ENCODE measurements at regions not wholly inside any gene's neighbourhood (a gene's known extent, or its start where the extent isn't known, plus 50 kb on each side); places are given as distances from the start of the nearest gene placed in this dataset.

- no peak for DNase-seq (ENCODE audit: extremely low read depth in 1 of 2, low read depth in 1 of 2)
Observed at GRCh38 chr2:2935445-2936149, 442.0 kb downstream of the EIPR1 start.

DNA sequence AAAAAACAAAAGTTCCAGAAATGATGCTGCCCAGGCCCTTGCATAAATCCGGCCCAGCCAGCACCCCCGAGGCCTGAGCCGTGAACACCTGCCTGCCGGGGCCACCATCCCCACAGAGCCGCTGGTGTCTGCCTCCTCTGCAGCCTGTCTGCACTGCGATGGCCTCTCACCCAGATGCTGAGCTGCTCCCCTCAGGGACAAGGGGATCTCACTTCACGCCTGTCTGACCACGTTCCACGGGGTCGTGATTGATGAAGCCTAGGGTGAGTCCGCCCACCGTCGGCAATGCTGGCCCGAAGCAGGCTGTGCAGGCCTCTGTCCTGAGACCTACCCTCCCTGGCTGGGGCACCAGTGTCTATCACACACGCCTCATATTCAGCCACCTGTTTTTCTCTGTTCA, 444.2 kb downstream of the EIPR1 start:
- no peak for DNase-seq (ENCODE audit: extremely low read depth in 1 of 2, low read depth in 1 of 2)

DNA sequence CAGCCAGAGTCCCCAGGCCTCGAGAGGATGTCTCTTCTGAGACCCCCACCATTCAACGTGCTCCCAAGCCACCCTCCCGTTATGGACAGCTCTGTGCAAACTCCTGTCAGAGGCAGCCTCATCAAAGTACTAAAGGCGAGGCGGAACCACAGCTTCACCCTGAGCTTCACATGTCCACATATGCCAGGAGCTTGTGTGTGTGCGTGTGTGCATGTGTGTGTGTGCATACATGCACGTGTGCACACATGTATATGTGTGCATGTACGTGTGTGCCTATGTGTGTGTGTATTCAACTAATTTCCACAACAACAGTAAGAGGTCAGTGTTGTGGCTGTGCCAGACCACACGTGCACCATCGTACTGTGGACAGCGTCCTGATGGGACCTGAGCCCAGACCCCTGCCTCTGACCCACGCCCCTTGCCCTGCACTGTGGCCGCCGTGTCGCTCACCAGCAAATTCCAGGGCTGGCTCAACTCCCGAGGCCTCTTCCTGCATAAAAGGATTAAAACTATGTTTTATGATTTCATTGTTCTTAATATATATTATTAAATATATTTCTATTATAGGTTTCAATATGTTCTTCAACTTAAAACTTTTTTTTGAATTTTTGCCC, 444.8 kb downstream of the EIPR1 start:
- DNase-seq (ENCODE audit: extremely low read depth in 1 of 2, low read depth in 1 of 2) = no peak

- no peak for DNase-seq (ENCODE audit: extremely low read depth in 1 of 2, low read depth in 1 of 2)
Observed at GRCh38 chr2:2932189-2932588, 445.4 kb downstream of the EIPR1 start.

DNA sequence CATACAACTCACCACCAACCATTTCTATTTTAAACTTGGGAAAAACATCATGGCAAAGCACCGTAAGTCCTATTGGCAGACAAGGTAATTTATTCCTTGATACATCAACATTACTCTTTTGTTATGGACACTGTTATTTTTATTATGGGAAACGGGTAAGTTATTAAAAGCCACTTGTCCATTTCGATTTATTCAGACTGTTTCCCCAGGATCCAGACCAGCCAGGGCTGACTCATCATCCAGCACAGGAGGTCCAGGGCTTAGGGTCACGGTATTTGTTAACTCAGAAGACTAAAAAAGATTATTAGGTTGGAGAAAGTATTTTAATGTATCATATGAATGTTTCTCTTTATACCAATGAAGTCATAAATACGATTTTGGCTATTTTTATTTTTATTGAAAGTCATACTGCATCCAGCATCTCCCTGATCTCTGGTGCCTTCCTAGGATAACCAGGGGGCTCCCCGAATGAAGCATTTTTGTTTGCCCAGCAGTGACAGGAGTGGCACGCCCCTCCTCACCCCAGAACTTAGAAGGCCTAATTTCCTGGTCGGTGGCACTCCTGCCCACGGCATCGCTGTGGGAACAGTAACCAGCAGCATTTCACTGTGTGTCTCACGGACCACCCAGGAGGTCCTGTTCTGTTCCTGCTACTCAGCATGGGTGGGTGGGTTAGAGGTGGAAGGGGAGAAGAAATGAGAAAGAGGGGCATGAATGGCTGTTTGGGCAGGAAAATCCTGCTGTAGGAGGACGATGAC, 446.1 kb downstream of the EIPR1 start:
- no peak for DNase-seq (ENCODE audit: extremely low read depth in 1 of 2, low read depth in 1 of 2)

GRCh38 chr2:2930841-2931240, 446.8 kb downstream of the EIPR1 start:
- no peak for DNase-seq (ENCODE audit: extremely low read depth in 1 of 2, low read depth in 1 of 2)

DNA sequence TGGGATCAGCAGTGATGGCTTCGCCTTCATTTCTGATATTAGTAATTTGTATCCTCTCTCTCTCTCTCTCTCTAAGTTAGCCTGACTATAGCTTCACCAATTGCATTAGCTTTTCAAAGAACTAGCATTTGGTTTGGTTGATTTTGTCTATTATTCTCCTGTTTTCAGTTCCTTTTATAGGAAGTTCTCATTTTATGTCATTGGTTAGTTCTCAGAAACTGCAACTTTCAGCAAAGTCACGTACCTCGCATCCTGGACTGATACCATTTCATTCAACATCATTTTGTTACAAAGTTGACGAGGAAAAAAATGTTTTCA, 450.8 kb downstream of the EIPR1 start:
- DNase-seq (ENCODE audit: extremely low read depth in 1 of 2, low read depth in 1 of 2) = no peak

DNA sequence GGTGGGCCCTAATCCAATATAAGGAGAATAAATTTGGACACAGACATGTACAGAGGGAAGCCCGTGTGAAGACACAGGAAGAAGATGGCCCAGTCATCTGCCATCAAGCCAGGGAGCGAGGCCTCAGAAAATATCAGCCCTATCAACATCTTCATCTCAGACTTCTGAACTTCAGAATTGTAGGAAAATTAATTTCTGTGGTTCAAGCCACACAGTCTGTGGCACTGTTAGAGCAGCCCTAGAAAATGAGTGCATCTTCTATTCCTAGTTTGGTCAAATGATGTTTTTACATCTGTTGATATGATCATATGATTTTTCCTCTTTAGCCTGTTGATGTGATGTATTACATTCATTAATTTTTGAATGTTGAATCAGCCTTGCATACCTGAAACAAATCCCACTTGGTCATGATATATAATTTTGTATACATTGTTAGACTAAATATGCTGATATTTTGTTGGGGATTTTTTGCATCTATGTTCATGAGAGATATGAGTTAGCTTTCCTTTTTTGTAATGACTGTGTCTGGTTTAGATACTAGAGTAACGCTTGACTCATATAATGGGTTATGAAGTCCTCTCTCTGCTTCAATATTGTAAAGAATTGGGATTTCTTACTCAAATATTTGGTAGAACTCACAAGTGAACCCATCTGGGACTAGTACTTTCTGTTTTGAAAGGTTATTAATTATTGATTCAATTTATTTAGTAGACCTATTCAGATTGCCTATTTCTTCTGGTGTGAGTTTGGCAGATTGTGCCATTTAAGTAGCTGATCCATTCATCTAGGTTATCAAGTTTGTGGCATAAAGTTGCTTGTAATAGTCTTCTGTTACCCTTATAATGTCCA, 451.4 kb downstream of the EIPR1 start:
- DNase-seq (ENCODE audit: extremely low read depth in 1 of 2, low read depth in 1 of 2) = no peak

DNA sequence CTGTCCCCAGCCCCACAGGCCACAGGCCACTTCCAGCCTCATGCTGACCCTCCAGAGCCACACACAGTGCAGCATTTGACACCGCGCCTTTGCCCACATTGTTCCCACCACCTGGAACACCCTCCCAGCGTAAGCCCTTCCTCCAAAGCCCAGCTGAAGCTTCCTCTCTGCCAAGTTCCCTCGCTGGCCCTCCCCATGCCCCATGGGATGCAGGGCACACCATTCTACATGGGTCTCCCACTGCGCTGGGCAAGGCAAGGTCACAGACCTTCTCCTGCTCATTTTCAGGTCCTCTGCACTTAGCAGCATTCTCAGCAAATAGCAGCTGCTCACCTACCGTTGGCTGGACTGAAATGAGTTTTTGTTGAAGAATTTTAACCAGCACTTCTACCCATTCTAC, 455.5 kb downstream of the EIPR1 start:
- DNase-seq (ENCODE audit: extremely low read depth in 1 of 2, low read depth in 1 of 2) = no peak

DNA sequence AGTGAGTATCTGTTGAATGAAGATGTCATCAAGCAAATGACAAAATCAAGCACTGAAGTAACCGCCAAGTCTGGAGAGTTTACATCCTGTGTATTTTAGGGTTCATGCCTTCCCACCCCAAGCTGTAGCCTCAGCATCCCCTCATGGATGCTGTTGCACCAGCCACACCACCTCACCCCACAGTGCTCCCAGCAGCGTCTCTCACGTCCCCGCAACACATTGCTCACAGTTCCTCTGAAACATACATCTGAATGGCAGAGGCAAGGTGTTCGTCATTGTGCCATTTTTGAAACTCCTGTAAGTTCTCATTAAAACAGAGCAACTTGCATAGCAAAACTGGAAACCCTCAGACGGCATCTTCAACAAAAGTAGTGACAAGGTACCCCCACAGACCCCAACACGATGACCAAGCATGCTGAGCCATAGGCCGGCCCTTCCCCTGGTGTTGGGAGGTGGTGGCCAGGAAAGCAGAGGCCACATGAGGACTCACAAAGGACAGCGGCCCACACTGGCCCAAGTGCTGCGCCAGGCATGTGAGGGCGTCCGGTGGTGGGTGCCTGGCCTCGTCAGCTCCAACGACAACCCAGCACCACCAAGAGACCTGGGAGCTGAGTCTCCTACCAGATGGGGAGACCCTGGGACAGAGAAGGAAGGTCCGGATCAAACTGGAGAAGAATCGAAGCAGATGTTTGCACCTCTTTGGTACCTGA, 456.5 kb downstream of the EIPR1 start:
- no peak for DNase-seq (ENCODE audit: extremely low read depth in 1 of 2, low read depth in 1 of 2)

DNA sequence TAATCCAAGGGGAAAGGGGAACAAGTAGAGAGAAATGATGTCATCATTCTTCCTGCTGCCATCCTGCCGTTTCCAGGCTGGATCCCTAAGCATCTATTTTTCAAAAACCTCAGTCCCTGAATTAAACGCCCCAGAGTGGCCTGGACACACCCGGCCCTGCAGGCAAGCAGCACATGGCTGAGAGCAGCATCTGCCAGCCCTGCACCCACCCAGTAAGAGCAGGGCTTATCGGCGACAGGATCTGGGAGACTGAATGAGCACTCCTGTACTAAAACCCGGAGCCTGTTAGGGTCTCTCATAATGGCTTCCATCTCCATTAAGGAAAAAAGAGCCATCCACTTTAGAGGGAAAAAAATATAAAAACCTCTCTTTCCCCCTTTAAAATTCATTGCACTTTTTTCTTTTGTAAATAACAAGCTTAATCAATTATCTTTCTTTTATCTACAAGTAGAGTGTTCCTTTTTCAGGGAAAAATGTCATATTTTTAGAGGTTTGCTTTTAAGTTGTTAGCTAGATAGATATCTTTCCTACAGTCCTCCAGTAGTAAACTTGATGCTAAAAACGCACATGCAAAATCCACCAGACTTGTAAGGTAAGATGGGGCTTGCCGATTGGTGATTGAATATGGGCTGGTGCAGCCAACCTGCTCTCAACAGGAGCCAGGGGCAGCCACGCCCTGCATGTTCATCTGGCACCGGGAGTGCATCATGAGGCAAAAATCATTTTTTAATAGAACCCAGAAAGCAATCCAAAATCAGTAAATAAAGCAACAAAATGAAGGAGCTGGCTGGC, 457.8 kb downstream of the EIPR1 start:
- DNase-seq (ENCODE audit: extremely low read depth in 1 of 2, low read depth in 1 of 2) = no peak

DNA sequence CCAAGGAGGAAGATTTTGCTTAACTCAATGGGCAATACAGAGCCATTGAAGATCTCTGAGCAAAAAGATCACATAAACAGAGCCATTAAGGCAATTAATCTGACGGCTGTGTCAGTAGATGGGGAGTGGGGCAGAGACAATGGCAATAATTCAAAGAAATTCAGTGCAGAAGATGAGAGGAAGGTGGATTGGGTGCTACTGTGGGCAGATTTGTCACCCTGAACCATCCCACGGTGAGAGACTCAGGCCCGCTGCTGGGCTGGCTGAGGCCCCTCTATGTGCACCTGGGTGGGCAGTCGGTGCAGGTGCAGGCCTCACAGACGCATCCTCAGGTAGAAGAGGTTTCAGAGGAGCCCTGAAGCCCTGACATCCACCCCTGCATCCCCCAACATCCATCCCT, 458.6 kb downstream of the EIPR1 start:
- no peak for DNase-seq (ENCODE audit: extremely low read depth in 1 of 2, low read depth in 1 of 2)

- no peak for DNase-seq (ENCODE audit: extremely low read depth in 1 of 2, low read depth in 1 of 2)
Observed at GRCh38 chr2:2916621-2917020, 461.0 kb downstream of the EIPR1 start.

GRCh38 chr2:2914252-2914651, 463.4 kb downstream of the EIPR1 start:
- DNase-seq (ENCODE audit: extremely low read depth in 1 of 2, low read depth in 1 of 2) = no peak

DNA sequence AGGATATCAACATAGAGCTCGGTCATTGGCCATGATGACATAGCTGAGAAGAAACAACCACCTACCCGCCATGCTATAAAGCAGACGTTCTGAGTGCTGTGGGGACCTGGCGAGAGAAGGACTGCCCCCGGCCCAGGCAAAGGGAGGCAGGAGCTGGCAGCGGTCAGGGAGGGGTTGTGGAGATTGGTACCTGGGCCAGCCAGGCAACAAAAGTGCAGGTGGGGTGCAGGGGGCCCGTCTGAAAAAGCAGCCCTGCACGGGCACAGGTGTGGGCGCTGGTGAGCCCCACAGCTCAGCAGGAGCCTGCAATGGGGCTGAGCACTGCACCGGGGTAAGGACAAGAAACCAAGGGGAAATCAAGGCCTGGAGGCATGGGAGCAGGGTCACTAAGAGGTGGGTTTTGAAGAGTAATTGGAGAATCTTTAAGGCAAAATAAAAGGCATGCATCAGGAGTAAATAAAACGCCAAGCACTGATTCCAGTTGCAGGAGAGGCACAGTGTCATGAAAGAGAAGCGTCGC, 464.0 kb downstream of the EIPR1 start:
- no peak for DNase-seq (ENCODE audit: extremely low read depth in 1 of 2, low read depth in 1 of 2)

DNA sequence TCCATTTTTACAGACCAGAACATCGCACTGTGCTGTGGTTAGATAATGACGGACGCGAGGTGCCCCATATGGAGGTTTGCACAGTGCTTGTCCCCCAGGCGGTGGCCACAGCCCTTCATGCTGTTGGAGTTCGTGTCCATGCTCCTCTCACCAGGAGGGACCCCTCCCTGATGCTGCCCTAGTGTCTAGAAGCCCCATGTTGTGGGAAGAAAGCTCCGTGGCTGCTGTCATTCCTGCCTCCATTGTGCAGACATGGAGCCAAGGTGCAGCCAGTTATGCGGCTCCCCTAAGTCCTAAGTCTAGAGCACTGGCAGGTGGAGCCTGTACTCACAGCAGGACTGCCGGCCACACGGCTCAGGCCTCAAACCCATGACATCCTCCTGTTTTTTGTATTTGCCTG, 464.9 kb downstream of the EIPR1 start:
- DNase-seq (ENCODE audit: extremely low read depth in 1 of 2, low read depth in 1 of 2) = no peak

DNA sequence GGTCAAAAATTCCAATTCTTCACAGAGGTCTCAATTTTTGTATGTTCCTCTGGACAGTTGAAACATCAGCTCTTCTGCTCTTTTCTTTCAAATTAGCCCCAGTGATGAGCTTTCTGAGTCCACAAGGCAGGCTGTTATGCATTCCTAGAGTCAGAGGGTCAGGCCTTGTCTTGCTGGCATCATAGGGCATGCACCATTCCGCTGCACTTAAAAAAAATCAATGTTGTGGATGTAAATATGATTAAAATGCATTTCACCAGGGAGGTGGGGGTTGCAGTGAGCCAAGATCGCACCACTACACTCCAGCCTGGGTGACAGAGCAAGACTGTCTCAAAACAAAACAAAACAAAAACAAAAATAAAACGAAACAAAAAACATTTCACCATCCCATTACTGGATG, 465.3 kb downstream of the EIPR1 start:
- no peak for DNase-seq (ENCODE audit: extremely low read depth in 1 of 2, low read depth in 1 of 2)

- no peak for DNase-seq (ENCODE audit: extremely low read depth in 1 of 2, low read depth in 1 of 2)
Observed at GRCh38 chr2:2910259-2910658, 467.4 kb downstream of the EIPR1 start.

DNA sequence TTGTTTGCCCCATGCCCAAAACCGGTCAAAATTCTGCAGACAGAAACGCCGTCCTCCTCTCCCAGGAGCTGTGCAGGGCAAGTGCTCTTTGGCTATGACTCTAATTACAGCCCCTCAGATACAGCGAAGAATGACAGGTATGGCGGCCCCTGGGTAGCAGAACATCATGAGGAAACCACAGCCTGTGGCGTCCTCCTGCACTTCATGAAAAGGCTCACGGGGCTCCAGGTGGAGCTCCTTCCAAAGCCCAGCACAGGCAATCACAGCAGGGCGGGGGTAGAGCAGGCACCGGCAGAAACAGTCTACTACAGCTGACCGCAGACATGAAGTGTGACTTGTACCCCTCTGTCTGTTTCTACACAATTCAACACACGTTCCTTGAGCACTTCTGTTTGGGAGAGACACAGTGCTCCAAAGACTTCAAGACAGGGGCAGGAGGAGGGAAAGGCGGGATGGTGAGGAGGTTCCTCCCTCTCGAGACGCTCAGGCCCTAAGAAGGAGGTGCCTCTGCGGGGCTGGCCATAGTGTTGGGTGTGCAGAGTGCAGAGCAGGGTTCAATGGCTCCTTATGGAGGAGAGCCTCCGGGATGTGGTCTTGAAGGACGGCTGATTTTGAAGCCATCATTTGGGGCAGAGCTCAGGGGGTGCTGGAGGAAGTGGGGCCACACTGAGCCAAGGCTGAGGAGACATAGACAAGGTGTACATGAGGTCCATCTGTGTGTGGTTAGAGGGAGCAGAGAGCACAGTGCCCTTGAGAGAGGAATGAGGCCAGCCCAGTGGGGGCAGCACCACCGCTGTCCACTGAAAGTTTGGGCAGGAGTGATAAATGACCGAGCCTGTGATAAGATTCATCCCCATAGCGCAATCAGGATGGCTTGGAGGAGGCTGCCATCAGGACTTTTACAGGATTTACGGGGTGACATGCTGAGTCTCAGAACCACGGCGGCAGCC, 468.3 kb downstream of the EIPR1 start:
- no peak for DNase-seq (ENCODE audit: extremely low read depth in 1 of 2, low read depth in 1 of 2)

All from stimulated activated CD8-positive, alpha-beta memory T cell treated with anti-CD3 and anti-CD28 coated beads, Interleukin-7, amount 100 ng/mL, for 48 hours (primary cell).